MCF 10A (cell line): ENCODE measurements at regions not wholly inside any gene's neighbourhood (a gene's known extent, or its start where the extent isn't known, plus 50 kb on each side); places are given as distances from the start of the nearest gene placed in this dataset.
A peak's percentile ranks its signal among the peaks of the same experiment; 100 is the strongest.

Experiments
- BruUV-seq: library from RNA; stranded (reverse); fragments of 400-500 nt; replicated peaks from 2 replicates; lab custom pipeline; 2021; lab: Mats Ljungman, UMichigan
- CTCF ChIA-PET: fragments of 300-600 bp; sonication (Branson Sonifier 250); formaldehyde crosslinking; extraction: SDS; loops from one replicate; lab custom pipeline; 2021; ENCODE audit warnings: antibody characterized with exemption, inconsistent platforms; lab: Yijun Ruan, JAX
- POLR2A ChIA-PET: fragments of 300-600, 350-650 bp; sonication (Branson Sonifier 250); formaldehyde crosslinking; extraction: SDS; loops from one replicate; lab custom pipeline; 2020; ENCODE audit warnings: antibody characterized with exemption, inconsistent platforms; lab: Yijun Ruan, JAX
- DNase-seq: peaks from one replicate; pipeline ENCODE4 v3.0.0-alpha.2; 2018; ENCODE audit not compliant: unreplicated experiment
- H3K27ac Mint-ChIP-seq: one replicate; pipeline ENCODE4 v1.8.0; 2022; ENCODE audit warnings: mild to moderate bottlenecking, low read depth, mixed read lengths; ENCODE audit not compliant: unreplicated experiment
- H3K27me3 Mint-ChIP-seq: one replicate; pipeline ENCODE4 v1.8.0; 2022; ENCODE audit warnings: mixed read lengths; ENCODE audit not compliant: insufficient read depth, unreplicated experiment
- H3K36me3 Mint-ChIP-seq: one replicate; pipeline ENCODE4 v1.8.0; 2022; ENCODE audit warnings: mild to moderate bottlenecking, moderate library complexity, mixed read lengths; ENCODE audit not compliant: insufficient read depth, unreplicated experiment
- H3K4me1 Mint-ChIP-seq: one replicate; pipeline ENCODE4 v1.8.0; 2022; ENCODE audit warnings: mixed read lengths; ENCODE audit not compliant: insufficient read depth, unreplicated experiment
- H3K4me3 Mint-ChIP-seq: one replicate; pipeline ENCODE4 v1.8.0; 2022; ENCODE audit warnings: mild to moderate bottlenecking, moderate library complexity, mixed read lengths; ENCODE audit not compliant: unreplicated experiment
- H3K9me3 Mint-ChIP-seq: one replicate; pipeline ENCODE4 v1.8.0; 2022; ENCODE audit warnings: mixed read lengths; ENCODE audit not compliant: unreplicated experiment
- CTCF ChIP-seq: fragments of 200-600 bp; IDR thresholded peaks from one replicate; pipeline ENCODE4 v1.8.0; 2022; ENCODE audit warnings: antibody characterized with exemption, mild to moderate bottlenecking; ENCODE audit not compliant: unreplicated experiment
- intact Hi-C: fragments of 100-400 bp; cut with micrococcal nuclease; formaldehyde crosslinking; loops from 2 replicates; pipeline ENCODE4 v1.14.1; 2022

GRCh38 chr20:39268491-39268951 lies 306.4 kb downstream of the DHX35 start:
- Mint-ChIP-seq H3K36me3 (no peaks in the 10 kb centered on the region), H3K4me3 (no peak overlapping the region), H3K27ac (no peak overlapping the region), H3K4me1 (peaks cover 13% of the 10 kb centered on the region), H3K9me3 (no peaks in the 10 kb centered on the region), H3K27me3 (no peaks in the 10 kb centered on the region)
- POLR2A ChIA-PET = no interaction called here
- CTCF ChIA-PET = interaction anchor here (0.5 to 9.8 kb wide), 95 partner anchors 7 to 1827 kb away, joined by 3 to 153 read pairs (median 4); no protein-coding TSS in a partner anchor
- no peak for TF ChIP-seq CTCF
- intact Hi-C loops = loop anchor here (5.0 kb wide), 4 partner anchors 159 to 1694 kb away; no protein-coding TSS in a partner anchor
- no TSS peak for BruUV-seq
- no peak for DNase-seq

- CTCF ChIA-PET = interaction anchor here (0.5 to 9.8 kb wide), 33 partner anchors 8 to 1828 kb away, joined by 3 to 153 read pairs (median 4); no protein-coding TSS in a partner anchor
- intact Hi-C loops = loop anchor here (5.0 kb wide), 4 partner anchors 160 to 1695 kb away; no protein-coding TSS in a partner anchor
- no TSS peak for BruUV-seq
- Mint-ChIP-seq H3K9me3 (no peaks in the 10 kb centered on the region), H3K27ac (no peak overlapping the region), H3K27me3 (no peaks in the 10 kb centered on the region), H3K4me3 (no peak overlapping the region), H3K36me3 (peaks cover 4% of the 10 kb centered on the region), H3K4me1 (peaks cover 24% of the 10 kb centered on the region)
- POLR2A ChIA-PET = interaction anchor here (0.6 to 0.7 kb wide), 2 partner anchors 339 to 764 kb away, joined by 3 read pairs; no protein-coding TSS in a partner anchor
- no peak for DNase-seq
- no peak for TF ChIP-seq CTCF
Measured at GRCh38 chr20:39266989-39267388, 304.8 kb downstream of the DHX35 start.

- BruUV-seq = no TSS peak
- intact Hi-C loops = loop anchor here (1.0 to 5.0 kb wide), 5 partner anchors 152 to 1698 kb away; no protein-coding TSS in a partner anchor
- DNase-seq = peak; percentile 86
Measured at GRCh38 chr20:39264506-39265172, 302.5 kb downstream of the DHX35 start.

More at GRCh38 chr20:39264506-39265172, 302.5 kb downstream of the DHX35 start:
- CTCF ChIA-PET = interaction anchor here (0.5 to 9.8 kb wide), 73 partner anchors 10 to 1698 kb away, joined by 3 to 153 read pairs (median 4); partner anchors contain the start of gene MAFB
- no peak overlapping the region for H3K27ac Mint-ChIP-seq
- H3K4me3 Mint-ChIP-seq = no peak overlapping the region
- peak; percentile 87 for TF ChIP-seq CTCF
- H3K36me3 Mint-ChIP-seq = peaks cover 4% of the 10 kb centered on the region
- no peaks in the 10 kb centered on the region for H3K27me3 Mint-ChIP-seq
- H3K4me1 Mint-ChIP-seq = peaks cover 19% of the 10 kb centered on the region
- H3K9me3 Mint-ChIP-seq = no peaks in the 10 kb centered on the region
- POLR2A ChIA-PET = no interaction called here
